Mesothelial cell of epicardium (in vitro differentiated cells): ENCODE measurements at regions not wholly inside any gene's neighbourhood (a gene's known extent, or its start where the extent isn't known, plus 50 kb on each side); places are given as distances from the start of the nearest gene placed in this dataset.

Experiments used
- DNase-seq, 2 experiments: peaks; one replicate each; pipeline ENCODE4 v3.0.0; 2021; ENCODE audit warnings: low spot score in 2 of 2; ENCODE audit not compliant: unreplicated experiment in 2 of 2
- H3K27ac Mint-ChIP-seq: 2 replicates; pipeline ENCODE4 v1.8.0; 2021; ENCODE audit warnings: mixed read lengths
- H3K27me3 Mint-ChIP-seq: 2 replicates; pipeline ENCODE4 v1.8.0; 2021; ENCODE audit warnings: low read depth, mixed read lengths
- H3K36me3 Mint-ChIP-seq: 2 replicates; pipeline ENCODE4 v1.8.0; 2021; ENCODE audit warnings: mixed read lengths
- H3K4me1 Mint-ChIP-seq: 2 replicates; pipeline ENCODE4 v1.8.0; 2021; ENCODE audit warnings: mixed read lengths
- H3K4me3 Mint-ChIP-seq: 2 replicates; pipeline ENCODE4 v1.8.0; 2021; ENCODE audit warnings: mild to moderate bottlenecking, moderate library complexity, mixed read lengths
- H3K9me3 Mint-ChIP-seq: 2 replicates; pipeline ENCODE4 v1.8.0; 2021; ENCODE audit warnings: mixed read lengths
- TF ChIP-seq, protein P1 (sequence below): fragments of 200-600 bp; sonication (generic); IDR thresholded peaks from one replicate; pipeline ENCODE4 v1.5.0; 2021; ENCODE audit warnings: antibody characterized with exemption; ENCODE audit not compliant: unreplicated experiment

- peaks cover 75% of the 10 kb centered on the region for H3K4me1 Mint-ChIP-seq
Observed at GRCh38 chr6:139748353-139749146, 374.1 kb upstream of the CITED2 start.

DNA sequence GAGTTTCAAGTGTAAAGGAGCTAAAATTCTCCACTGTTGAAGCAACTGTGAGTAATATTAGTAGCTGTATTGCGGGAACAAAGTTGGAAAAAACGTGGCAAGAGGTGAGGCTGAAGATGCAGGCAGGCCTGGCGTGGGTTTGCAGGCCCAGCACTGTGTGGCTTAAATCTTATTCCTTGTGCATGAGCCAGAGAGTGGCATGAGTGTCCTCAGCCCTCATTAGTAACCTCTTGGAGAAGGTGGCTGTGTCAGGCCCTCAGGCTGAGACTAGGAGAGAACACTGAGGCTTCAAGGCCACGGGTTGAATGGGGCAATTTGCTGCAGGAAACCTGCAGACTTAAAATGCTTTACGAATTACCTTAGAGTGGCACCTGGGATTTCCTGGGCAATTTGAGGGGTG lies 372.7 kb upstream of the CITED2 start:
- Mint-ChIP-seq H3K4me1 (peaks cover 76% of the 10 kb centered on the region), H3K27ac (no peak overlapping the region), H3K36me3 (no peaks in the 10 kb centered on the region), H3K9me3 (no peaks in the 10 kb centered on the region), H3K4me3 (no peak overlapping the region), H3K27me3 (no peaks in the 10 kb centered on the region)
- no peak for DNase-seq
- TF ChIP-seq, protein P1, sequence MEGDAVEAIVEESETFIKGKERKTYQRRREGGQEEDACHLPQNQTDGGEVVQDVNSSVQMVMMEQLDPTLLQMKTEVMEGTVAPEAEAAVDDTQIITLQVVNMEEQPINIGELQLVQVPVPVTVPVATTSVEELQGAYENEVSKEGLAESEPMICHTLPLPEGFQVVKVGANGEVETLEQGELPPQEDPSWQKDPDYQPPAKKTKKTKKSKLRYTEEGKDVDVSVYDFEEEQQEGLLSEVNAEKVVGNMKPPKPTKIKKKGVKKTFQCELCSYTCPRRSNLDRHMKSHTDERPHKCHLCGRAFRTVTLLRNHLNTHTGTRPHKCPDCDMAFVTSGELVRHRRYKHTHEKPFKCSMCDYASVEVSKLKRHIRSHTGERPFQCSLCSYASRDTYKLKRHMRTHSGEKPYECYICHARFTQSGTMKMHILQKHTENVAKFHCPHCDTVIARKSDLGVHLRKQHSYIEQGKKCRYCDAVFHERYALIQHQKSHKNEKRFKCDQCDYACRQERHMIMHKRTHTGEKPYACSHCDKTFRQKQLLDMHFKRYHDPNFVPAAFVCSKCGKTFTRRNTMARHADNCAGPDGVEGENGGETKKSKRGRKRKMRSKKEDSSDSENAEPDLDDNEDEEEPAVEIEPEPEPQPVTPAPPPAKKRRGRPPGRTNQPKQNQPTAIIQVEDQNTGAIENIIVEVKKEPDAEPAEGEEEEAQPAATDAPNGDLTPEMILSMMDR, result no peak

More at GRCh38 chr6:139748353-139749146, 374.1 kb upstream of the CITED2 start:
- no peaks in the 10 kb centered on the region for H3K27me3 Mint-ChIP-seq
- H3K9me3 Mint-ChIP-seq, result no peaks in the 10 kb centered on the region
- no peak overlapping the region for H3K4me3 Mint-ChIP-seq
- TF ChIP-seq, protein P1, result no peak
- no peak for DNase-seq
- H3K27ac Mint-ChIP-seq, result peak overlapping the region; percentile 86
- H3K36me3 Mint-ChIP-seq, result no peaks in the 10 kb centered on the region

DNA sequence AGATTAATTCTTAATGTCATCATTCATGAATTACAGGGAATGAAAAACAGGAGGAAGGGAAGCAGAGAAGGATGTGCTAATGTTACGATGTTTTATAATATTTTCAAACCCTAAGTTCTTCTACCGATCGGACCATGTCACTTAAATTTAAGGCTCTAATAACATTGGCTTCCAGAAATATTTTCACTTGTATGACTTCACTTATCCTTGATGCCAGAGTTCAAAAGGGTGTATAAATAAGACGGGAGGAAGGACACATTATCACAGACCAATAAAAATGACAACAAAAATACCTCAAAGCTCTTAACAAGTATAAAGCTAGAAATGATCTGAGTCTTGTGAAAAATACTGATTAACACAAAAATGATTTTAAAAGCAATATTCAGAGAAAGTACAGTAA lies 370.4 kb upstream of the CITED2 start:
- H3K27ac Mint-ChIP-seq, result peak overlapping the region; percentile 39

GRCh38 chr6:139743664-139744437 lies 369.4 kb upstream of the CITED2 start:
- Mint-ChIP-seq H3K4me3 (no peak overlapping the region), H3K4me1 (peaks cover 53% of the 10 kb centered on the region), H3K27me3 (no peaks in the 10 kb centered on the region), H3K36me3 (no peaks in the 10 kb centered on the region), H3K9me3 (peaks cover 8% of the 10 kb centered on the region), H3K27ac (no peak overlapping the region)
- no peak for DNase-seq
- TF ChIP-seq, protein P1, result no peak

More for the DNA sequence above, 370.4 kb upstream of the CITED2 start:
- peaks cover 58% of the 10 kb centered on the region for H3K4me1 Mint-ChIP-seq
- H3K36me3 Mint-ChIP-seq, result no peaks in the 10 kb centered on the region
- no peak overlapping the region for H3K4me3 Mint-ChIP-seq
- H3K27me3 Mint-ChIP-seq, result no peaks in the 10 kb centered on the region
- TF ChIP-seq, protein P1, result no peak
- H3K9me3 Mint-ChIP-seq, result peaks cover 8% of the 10 kb centered on the region
- DNase-seq, result no peak

DNA sequence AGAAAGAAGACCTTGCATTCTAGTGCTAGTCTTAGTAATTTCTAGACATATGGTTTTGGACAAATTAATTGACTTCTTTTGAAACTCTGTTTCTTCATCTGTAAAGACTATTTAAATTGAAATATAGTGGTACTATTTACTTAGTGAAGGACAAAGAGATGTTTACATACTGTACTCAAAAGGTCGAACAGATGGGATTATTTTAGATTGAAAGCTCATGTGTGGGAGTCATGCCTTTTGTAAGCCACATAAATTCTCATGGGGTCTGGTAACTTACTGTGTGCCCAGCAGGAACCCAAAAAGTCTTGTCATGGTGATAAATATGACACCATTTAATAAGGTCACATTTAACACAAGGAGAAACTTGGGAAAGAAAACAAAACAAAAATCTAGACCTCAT lies 368.2 kb upstream of the CITED2 start:
- Mint-ChIP-seq H3K9me3 (peaks cover 8% of the 10 kb centered on the region), H3K27ac (no peak overlapping the region), H3K36me3 (no peaks in the 10 kb centered on the region), H3K4me1 (peaks cover 41% of the 10 kb centered on the region), H3K4me3 (no peak overlapping the region), H3K27me3 (no peaks in the 10 kb centered on the region)
- TF ChIP-seq, protein P1, result no peak
- no peak for DNase-seq
